Body of pancreas (tissue), 4 donors: ENCODE measurements at regions not wholly inside any gene's neighbourhood (a gene's known extent, or its start where the extent isn't known, plus 50 kb on each side); places are given as distances from the start of the nearest gene placed in this dataset.

Source experiments
- ATAC-seq: fragments of 150-250 bp; one replicate; pipeline ENCODE4 v1.9.1; 2016
- DNase-seq, 4 donors: peaks; one replicate each; pipeline ENCODE4 v3.0.0-alpha.2; 2019
- H3K27ac ChIP-seq, 4 donors: fragments of 200-600 bp; sonication (generic); 1 replicate in 3 of 4; 2 replicates in 1 of 4; pipeline versions ENCODE4 v1.5.1 to v1.6.1; 2016 to 2019; ENCODE audit warnings: mild to moderate bottlenecking in 1 of 4, mixed read lengths in 1 of 4, moderate library complexity in 1 of 4
- H3K27me3 ChIP-seq, 2 donors: fragments of 200-600 bp; sonication (generic); one replicate each; pipeline ENCODE4 v1.6.0; 2016; ENCODE audit warnings: mild to moderate bottlenecking in 1 of 2
- H3K36me3 ChIP-seq, 2 donors: fragments of 200-600 bp; sonication (generic); replicated peaks in 1 of 2; 2 replicates each; pipeline ENCODE4 v1.5.1; 2016; ENCODE audit warnings: low read depth in 2 of 2; ENCODE audit not compliant: insufficient read depth in 1 of 2
- H3K4me1 ChIP-seq: fragments of 200-600 bp; sonication (generic); one replicate; pipeline ENCODE4 v1.6.0; 2016
- H3K4me3 ChIP-seq, 2 donors: fragments of 200-600 bp; sonication (generic); 1 replicate in 1 of 2; 2 replicates in 1 of 2; pipeline ENCODE4 v1.5.1; 2016 to 2019
- H3K9me3 ChIP-seq, 3 donors: fragments of 200-600 bp; sonication (generic); 1 replicate in 2 of 3; 2 replicates in 1 of 3; pipeline ENCODE4 v1.5.1; 2016
- CTCF ChIP-seq, 7 experiments: fragments of 450-650 bp in 4 of 7; fragments of 200-600 bp in 3 of 7; sonication (generic) in 3 of 7; IDR thresholded peaks; one replicate each; pipeline ENCODE4 v1.5.1; 2016 to 2019; ENCODE audit warnings: antibody characterized with exemption in 7 of 7
- POLR2A ChIP-seq, 3 donors: fragments of 450-650 bp; IDR thresholded peaks; one replicate each; pipeline ENCODE4 v1.6.1; 2016; ENCODE audit warnings: antibody characterized with exemption in 3 of 3, mild to moderate bottlenecking in 2 of 3
- WGBS, 2 donors: methylation state at CpG; one replicate each; pipeline ENCODE4 v1.1.5; 2017; 5-methylcytosine and 5-hydroxymethylcytosine counted together
- intact Hi-C: fragments of 100-400 bp; cut with DNase I; formaldehyde crosslinking; loops from one replicate; pipeline ENCODE4 v1.15.1; 2023

DNA sequence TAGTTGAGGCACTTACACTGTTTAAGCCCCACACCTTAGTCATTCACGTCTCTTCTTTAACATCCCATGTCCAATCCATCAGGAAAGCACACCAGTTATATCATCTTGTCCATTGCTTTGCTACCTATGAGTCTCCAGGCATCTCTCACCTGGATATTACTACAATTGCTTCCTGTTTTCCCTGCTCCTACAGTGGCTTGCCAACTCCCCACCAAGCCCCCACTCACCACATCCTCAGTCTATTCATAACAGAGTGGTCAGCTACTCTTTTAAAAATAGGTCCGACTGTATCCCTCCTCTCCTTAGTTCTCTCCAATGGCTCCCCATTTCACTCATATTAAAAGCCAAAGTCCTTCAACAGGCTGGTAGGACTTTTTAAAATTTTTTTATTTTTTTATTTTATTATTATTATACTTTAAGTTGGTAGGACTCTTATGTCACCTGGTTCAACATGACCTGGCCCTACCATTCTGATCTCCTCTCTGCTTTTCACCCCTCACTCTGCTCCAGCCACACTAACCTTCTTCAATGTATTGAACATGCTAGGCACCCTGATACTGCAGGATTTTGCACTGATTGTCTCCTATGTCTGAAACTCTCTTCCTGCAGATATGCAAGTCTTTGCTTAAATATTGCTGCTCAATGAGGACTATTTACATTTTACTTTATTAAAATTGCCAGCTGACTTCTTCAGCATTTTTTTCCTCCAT lies 253.2 kb downstream of the CYRIA start:
- TF ChIP-seq POLR2A (IDR thresholded peaks at IDR 0.05) (no peak), CTCF (IDR thresholded peaks at IDR 0.05) (no peak)
- DNase-seq (no peak), ATAC-seq (no peak)
- Histone ChIP-seq H3K27me3 (no peaks in the 10 kb centered on the region), H3K27ac (no peak overlapping the region), H3K9me3 (no peaks in the 10 kb centered on the region), H3K36me3 (no peaks in the 10 kb centered on the region), H3K4me1 (peaks cover 10% of the 10 kb centered on the region), H3K4me3 (no peak overlapping the region)
- 76 to 83% methylated on average over 2 of the region's 2 CpGs for WGBS, 2 donors
- intact Hi-C loops, result no loop called here

GRCh38 chr2:16411788-16412187 lies 253.8 kb downstream of the CYRIA start:
- H3K4me1 ChIP-seq, result peaks cover 15% of the 10 kb centered on the region
- intact Hi-C loops, result no loop called here
- no peak for ATAC-seq
- 81 to 91% methylated on average over 3 of the region's 3 CpGs for WGBS, 2 donors
- H3K27ac ChIP-seq, result no peak overlapping the region
- no peaks in the 10 kb centered on the region for H3K36me3 ChIP-seq
- H3K27me3 ChIP-seq, result no peaks in the 10 kb centered on the region
- H3K4me3 ChIP-seq, result no peak overlapping the region
- TF ChIP-seq POLR2A (IDR thresholded peaks at IDR 0.05), result no peak
- TF ChIP-seq CTCF (IDR thresholded peaks at IDR 0.05), result no peak
- no peak for DNase-seq
- H3K9me3 ChIP-seq, result no peaks in the 10 kb centered on the region

GRCh38 chr2:16409849-16410248 lies 255.8 kb downstream of the CYRIA start:
- 88% methylated on average over 3 of the region's 3 CpGs for WGBS, 2 donors
- no peak for TF ChIP-seq POLR2A (IDR thresholded peaks at IDR 0.05)
- TF ChIP-seq CTCF (IDR thresholded peaks at IDR 0.05), result no peak
- H3K27me3 ChIP-seq, result no peaks in the 10 kb centered on the region
- H3K4me1 ChIP-seq, result peaks cover 15% of the 10 kb centered on the region
- no peaks in the 10 kb centered on the region for H3K9me3 ChIP-seq
- DNase-seq (no peak), ATAC-seq (no peak)
- no peak overlapping the region for H3K27ac ChIP-seq
- H3K4me3 ChIP-seq, result no peak overlapping the region
- no peaks in the 10 kb centered on the region for H3K36me3 ChIP-seq
- intact Hi-C loops, result no loop called here

DNA sequence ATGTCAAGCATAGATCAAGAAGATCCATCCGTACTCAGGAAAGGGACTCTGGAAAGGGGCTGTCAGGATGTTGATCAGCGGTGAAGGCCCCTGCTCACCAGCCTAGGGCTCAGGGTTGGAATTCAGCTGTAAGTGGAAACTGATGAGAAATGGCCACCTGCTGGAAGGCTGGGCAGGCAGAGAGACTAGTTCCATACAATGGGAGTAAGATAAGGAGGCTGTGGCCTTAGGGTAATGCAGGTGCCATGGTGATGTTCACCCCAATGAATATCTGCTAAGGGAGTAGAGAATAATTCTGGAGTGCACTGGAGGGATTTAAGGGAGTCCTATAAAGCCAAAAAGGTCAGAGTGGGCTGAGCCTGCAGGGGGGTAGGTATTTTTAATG lies 256.6 kb downstream of the CYRIA start:
- TF ChIP-seq CTCF (IDR thresholded peaks at IDR 0.05) (no peak), POLR2A (IDR thresholded peaks at IDR 0.05) (no peak)
- no peak for ATAC-seq
- Histone ChIP-seq H3K4me3 (no peak overlapping the region), H3K9me3 (no peaks in the 10 kb centered on the region), H3K27ac (no peak overlapping the region), H3K36me3 (no peaks in the 10 kb centered on the region), H3K27me3 (no peaks in the 10 kb centered on the region), H3K4me1 (peaks cover 15% of the 10 kb centered on the region)
- DNase-seq, result no peak
- WGBS, 2 donors, result 85 to 100% methylated on average over 2 of the region's 2 CpGs
- intact Hi-C loops, result no loop called here

DNA sequence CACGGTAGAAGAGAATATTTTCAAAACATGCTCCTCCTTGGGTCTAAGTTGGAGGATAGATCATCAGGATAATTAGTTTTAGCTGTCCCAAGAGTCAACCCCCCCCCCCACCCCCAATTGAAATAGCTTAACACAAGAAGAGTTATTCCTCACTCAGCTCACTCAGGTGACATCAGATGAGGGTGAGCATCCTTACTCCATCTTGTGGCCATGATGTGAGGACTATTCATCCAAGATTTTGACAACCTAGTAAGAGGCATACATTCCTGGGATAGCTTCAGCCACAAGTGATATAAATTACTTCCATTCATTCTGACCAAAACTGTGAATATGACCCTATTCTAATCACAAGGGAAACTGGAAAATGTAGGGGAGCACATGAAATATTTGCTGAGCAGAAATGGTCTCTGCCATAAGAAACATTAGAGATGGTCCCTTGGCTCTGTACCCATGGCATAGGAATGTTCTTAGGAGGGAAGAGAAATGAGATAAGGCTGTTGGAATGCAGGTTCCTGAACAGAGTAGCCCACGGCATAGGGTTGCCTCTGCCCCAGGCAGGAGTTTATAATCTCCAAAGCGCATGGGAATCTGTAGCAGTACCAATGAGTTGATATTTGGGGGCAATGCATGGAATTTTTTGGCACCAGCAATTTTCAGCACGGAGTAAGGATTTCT lies 257.2 kb downstream of the CYRIA start:
- 65% methylated on average over 4 of the region's 4 CpGs for WGBS, 2 donors

More for the DNA sequence above, 257.2 kb downstream of the CYRIA start:
- ATAC-seq, result peak; percentile 60
- Histone ChIP-seq H3K27me3 (no peaks in the 10 kb centered on the region), H3K4me1 (peaks cover 15% of the 10 kb centered on the region), H3K27ac (no peak overlapping the region), H3K4me3 (no peak overlapping the region), H3K9me3 (no peaks in the 10 kb centered on the region), H3K36me3 (no peaks in the 10 kb centered on the region)
- TF ChIP-seq POLR2A (IDR thresholded peaks at IDR 0.05) (no peak), CTCF (IDR thresholded peaks at IDR 0.05) (no peak)
- DNase-seq, result no peak
- intact Hi-C loops, result no loop called here
